Suprapubic skin (tissue), 4 donors: ENCODE measurements at regions not wholly inside any gene's neighbourhood (a gene's known extent, or its start where the extent isn't known, plus 50 kb on each side); places are given as distances from the start of the nearest gene placed in this dataset.

Experiments used
- DNase-seq, 2 donors: peaks; one replicate each; pipeline ENCODE4 v3.0.0-alpha.2; 2019; ENCODE audit warnings: low spot score in 2 of 2
- H3K27ac ChIP-seq: fragments of 200-600 bp; sonication (generic); one replicate; pipeline ENCODE4 v1.5.1; 2019
- H3K27me3 ChIP-seq: fragments of 200-600 bp; sonication (generic); one replicate; pipeline ENCODE4 v1.5.1; 2019
- H3K36me3 ChIP-seq: fragments of 200-600 bp; sonication (generic); one replicate; pipeline ENCODE4 v1.5.1; 2019
- H3K4me1 ChIP-seq: fragments of 200-600 bp; sonication (generic); one replicate; pipeline ENCODE4 v1.5.1; 2019
- H3K4me3 ChIP-seq: fragments of 200-600 bp; sonication (generic); one replicate; pipeline ENCODE4 v1.5.1; 2019; ENCODE audit warnings: mild to moderate bottlenecking
- H3K9me3 ChIP-seq: fragments of 200-600 bp; sonication (generic); one replicate; pipeline ENCODE4 v1.5.1; 2019
- EP300 ChIP-seq: sonication (generic); formaldehyde crosslinking; IDR thresholded peaks from one replicate; pipeline ENCODE4 v1.6.1; 2017; ENCODE audit warnings: antibody characterized with exemption
- POLR2A ChIP-seq, 2 donors: fragments of 450-650 bp; IDR thresholded peaks; one replicate each; pipeline ENCODE4 v1.6.1; 2017; ENCODE audit warnings: antibody characterized with exemption in 2 of 2, mild to moderate bottlenecking in 2 of 2, moderate library complexity in 2 of 2
- POLR2AphosphoS5 ChIP-seq, 3 donors: sonication (generic); formaldehyde crosslinking; IDR thresholded peaks; one replicate each; pipeline ENCODE4 v1.6.1; 2017; ENCODE audit warnings: antibody characterized with exemption in 3 of 3
- WGBS: methylation state at CpG from one replicate; pipeline ENCODE4 v1.1.5; 2018; 5-methylcytosine and 5-hydroxymethylcytosine counted together
- TF ChIP-seq, protein P1 (sequence below), 2 donors: fragments of 200-600 bp in 1 of 2; fragments of 450-650 bp in 1 of 2; sonication (generic) in 1 of 2; IDR thresholded peaks; one replicate each; pipeline ENCODE4 v1.5.1; 2016 to 2019; ENCODE audit warnings: antibody characterized with exemption in 2 of 2, mild to moderate bottlenecking in 1 of 2, moderate library complexity in 1 of 2

DNA sequence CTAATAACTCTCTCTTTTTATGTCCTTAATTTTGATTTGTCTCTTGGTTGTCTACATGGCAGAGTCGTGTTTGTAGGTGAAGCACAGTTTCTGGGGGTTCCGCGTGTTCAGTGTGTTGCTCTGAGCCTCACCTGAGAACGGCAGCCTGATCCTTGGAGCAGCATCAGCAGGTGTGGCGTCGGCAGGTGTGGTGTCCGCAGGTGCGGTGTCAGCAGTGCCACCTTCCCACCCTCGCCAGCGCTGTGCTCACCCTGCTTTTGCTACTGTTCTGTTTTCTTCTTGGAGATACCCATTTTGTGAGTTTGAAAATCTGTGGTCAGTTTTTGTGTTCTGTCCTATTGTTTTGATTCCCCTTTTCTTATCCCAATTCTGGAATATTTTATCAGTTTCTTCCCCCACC, 406.6 kb downstream of the GLRX3 start:
- Histone ChIP-seq H3K4me3 (no peak overlapping the region), H3K27me3 (peaks cover 12% of the 10 kb centered on the region), H3K27ac (no peak overlapping the region), H3K4me1 (no peaks in the 10 kb centered on the region), H3K36me3 (no peaks in the 10 kb centered on the region), H3K9me3 (no peaks in the 10 kb centered on the region)
- TF ChIP-seq EP300 (no peak), POLR2AphosphoS5 (IDR thresholded peaks at IDR 0.05) (no peak), POLR2A (IDR thresholded peaks at IDR 0.05) (no peak)
- TF ChIP-seq, protein P1, sequence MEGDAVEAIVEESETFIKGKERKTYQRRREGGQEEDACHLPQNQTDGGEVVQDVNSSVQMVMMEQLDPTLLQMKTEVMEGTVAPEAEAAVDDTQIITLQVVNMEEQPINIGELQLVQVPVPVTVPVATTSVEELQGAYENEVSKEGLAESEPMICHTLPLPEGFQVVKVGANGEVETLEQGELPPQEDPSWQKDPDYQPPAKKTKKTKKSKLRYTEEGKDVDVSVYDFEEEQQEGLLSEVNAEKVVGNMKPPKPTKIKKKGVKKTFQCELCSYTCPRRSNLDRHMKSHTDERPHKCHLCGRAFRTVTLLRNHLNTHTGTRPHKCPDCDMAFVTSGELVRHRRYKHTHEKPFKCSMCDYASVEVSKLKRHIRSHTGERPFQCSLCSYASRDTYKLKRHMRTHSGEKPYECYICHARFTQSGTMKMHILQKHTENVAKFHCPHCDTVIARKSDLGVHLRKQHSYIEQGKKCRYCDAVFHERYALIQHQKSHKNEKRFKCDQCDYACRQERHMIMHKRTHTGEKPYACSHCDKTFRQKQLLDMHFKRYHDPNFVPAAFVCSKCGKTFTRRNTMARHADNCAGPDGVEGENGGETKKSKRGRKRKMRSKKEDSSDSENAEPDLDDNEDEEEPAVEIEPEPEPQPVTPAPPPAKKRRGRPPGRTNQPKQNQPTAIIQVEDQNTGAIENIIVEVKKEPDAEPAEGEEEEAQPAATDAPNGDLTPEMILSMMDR (IDR thresholded peaks at IDR 0.05) = no peak
- WGBS = 85% methylated on average over 10 of the region's 10 CpGs
- no peak for DNase-seq

DNA sequence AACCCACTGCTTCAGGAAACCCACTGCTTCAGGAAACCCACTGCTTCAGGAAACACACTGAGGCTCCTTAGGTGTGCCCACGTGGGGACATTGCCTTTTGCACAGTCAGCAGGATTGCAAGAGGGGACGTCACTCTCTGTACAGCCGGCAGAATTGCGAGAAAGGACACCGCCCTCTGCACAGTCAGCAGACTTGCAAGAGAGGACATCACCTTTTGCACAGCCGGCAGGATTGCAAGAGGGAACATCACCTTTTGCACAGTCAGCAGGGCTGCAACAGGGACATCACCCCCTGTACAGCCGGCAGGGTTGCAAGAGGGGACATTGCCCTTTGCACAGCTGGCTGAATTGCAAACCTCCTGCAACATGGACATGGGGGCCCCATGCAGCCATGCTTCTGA, 407.6 kb downstream of the GLRX3 start:
- TF ChIP-seq POLR2AphosphoS5 (IDR thresholded peaks at IDR 0.05) = no peak
- TF ChIP-seq POLR2A (IDR thresholded peaks at IDR 0.05) = no peak
- no peak for TF ChIP-seq EP300
- TF ChIP-seq, protein P1 (IDR thresholded peaks at IDR 0.05) = no peak
- 61% methylated on average over 3 of the region's 7 CpGs for WGBS

DNA sequence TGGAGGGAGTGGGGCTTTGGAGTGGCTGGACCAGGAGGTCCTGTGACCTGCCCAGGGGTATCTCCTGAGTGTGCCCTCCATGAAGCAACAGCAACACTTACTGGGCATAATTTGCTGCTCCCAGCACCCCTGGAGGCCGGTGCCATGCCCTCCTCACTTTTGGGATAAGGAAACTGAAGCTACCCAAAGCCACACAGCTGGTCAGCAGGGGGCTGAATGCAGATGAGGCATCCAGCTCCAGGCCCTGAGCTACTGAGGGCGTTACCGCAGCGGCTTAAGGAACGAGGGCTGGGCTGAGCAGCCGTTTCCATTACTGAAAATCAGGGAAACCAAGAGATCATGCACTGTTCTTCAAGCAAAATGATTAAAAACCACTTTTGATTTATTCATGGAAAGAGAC, 408.9 kb downstream of the GLRX3 start:
- H3K36me3 ChIP-seq = no peaks in the 10 kb centered on the region
- H3K4me1 ChIP-seq = no peaks in the 10 kb centered on the region
- no peak for DNase-seq
- no peak overlapping the region for H3K4me3 ChIP-seq
- WGBS = 54% methylated on average over 6 of the region's 6 CpGs
- no peak overlapping the region for H3K27ac ChIP-seq
- no peaks in the 10 kb centered on the region for H3K9me3 ChIP-seq
- H3K27me3 ChIP-seq = peaks cover 12% of the 10 kb centered on the region
- TF ChIP-seq, protein P1 (IDR thresholded peaks at IDR 0.05) = no peak
- TF ChIP-seq EP300 = no peak
- no peak for TF ChIP-seq POLR2AphosphoS5 (IDR thresholded peaks at IDR 0.05)
- TF ChIP-seq POLR2A (IDR thresholded peaks at IDR 0.05) = no peak

More for the DNA sequence above, 407.6 kb downstream of the GLRX3 start:
- Histone ChIP-seq H3K27ac (no peak overlapping the region), H3K4me1 (no peaks in the 10 kb centered on the region), H3K27me3 (peaks cover 12% of the 10 kb centered on the region), H3K4me3 (no peak overlapping the region), H3K36me3 (no peaks in the 10 kb centered on the region), H3K9me3 (no peaks in the 10 kb centered on the region)
- DNase-seq = no peak

DNA sequence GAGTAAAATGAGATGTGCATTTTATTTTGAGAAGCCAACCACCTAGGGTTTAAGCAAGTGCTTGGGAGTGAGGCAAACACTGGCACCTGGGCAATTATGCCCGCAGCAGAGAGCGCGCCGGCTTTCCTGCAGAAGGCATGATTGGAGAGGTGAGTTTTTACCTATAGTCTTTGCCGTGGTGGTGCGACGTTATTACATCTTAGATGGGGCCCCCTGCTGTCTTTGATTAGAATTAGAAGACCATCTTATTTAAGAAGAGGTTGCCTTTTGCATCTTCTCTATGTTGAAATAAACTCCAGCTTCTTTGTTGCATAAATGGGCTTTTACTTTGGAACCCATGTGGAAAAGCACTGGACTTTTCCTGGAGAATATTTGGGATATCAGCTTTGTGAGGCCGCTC, 409.5 kb downstream of the GLRX3 start:
- H3K27me3 ChIP-seq = peaks cover 13% of the 10 kb centered on the region
- no peak for DNase-seq
- no peaks in the 10 kb centered on the region for H3K4me1 ChIP-seq
- no peaks in the 10 kb centered on the region for H3K36me3 ChIP-seq
- no peak overlapping the region for H3K27ac ChIP-seq
- no peak overlapping the region for H3K4me3 ChIP-seq
- WGBS = 59% methylated on average over 8 of the region's 8 CpGs
- no peaks in the 10 kb centered on the region for H3K9me3 ChIP-seq
- TF ChIP-seq, protein P1 (IDR thresholded peaks at IDR 0.05) = no peak
- TF ChIP-seq EP300 (no peak), POLR2AphosphoS5 (IDR thresholded peaks at IDR 0.05) (no peak), POLR2A (IDR thresholded peaks at IDR 0.05) (no peak)

DNA sequence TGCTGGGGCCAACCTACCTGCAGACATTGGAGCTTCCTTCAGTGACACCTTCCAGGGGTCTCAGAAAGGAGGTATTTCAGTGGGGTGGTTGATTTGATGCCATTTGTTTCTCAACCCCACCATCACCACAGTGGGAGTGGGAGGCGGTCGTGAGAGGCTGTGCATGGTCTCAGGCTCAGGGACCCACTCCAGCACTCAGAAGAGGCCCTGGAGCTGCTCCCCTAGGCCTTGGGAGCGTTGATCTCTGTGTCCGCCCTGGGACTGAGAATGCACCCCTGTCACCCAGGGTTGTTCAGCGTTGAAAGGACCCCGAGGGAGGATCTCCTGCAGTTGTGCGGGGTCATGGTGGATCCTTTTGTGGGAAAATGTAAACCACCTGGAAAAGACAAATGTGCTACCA, 410.6 kb downstream of the GLRX3 start:
- Histone ChIP-seq H3K4me1 (no peaks in the 10 kb centered on the region), H3K27me3 (peaks cover 21% of the 10 kb centered on the region), H3K36me3 (no peaks in the 10 kb centered on the region), H3K27ac (no peak overlapping the region), H3K4me3 (no peak overlapping the region), H3K9me3 (no peaks in the 10 kb centered on the region)
- DNase-seq = no peak
- 85% methylated on average over 7 of the region's 7 CpGs for WGBS
- TF ChIP-seq, protein P1 (IDR thresholded peaks at IDR 0.05) = no peak
- TF ChIP-seq POLR2AphosphoS5 (IDR thresholded peaks at IDR 0.05) (no peak), POLR2A (IDR thresholded peaks at IDR 0.05) (no peak), EP300 (no peak)
